HS-5 (cell line): ENCODE measurements at regions not wholly inside any gene's neighbourhood (a gene's known extent, or its start where the extent isn't known, plus 50 kb on each side); places are given as distances from the start of the nearest gene placed in this dataset.

ENCODE experiments used
- DNase-seq: peaks from one replicate; pipeline ENCODE4 v3.0.0-alpha.2; 2012; ENCODE audit warnings: low read depth

GRCh38 chr1:11373895-11374747 lies 101.1 kb downstream of the UBIAD1 start:
- DNase-seq = peak; percentile 5

- DNase-seq = no peak
Measured at GRCh38 chr1:11374748-11375110, 101.7 kb downstream of the UBIAD1 start.

- no peak for DNase-seq
Measured at GRCh38 chr1:11377001-11377583, 101.9 kb upstream of the DISP3 start.

- DNase-seq = no peak
Measured at GRCh38 chr1:11377954-11378353, 101.0 kb upstream of the DISP3 start.

GRCh38 chr1:11379851-11380250 lies 99.1 kb upstream of the DISP3 start:
- no peak for DNase-seq

GRCh38 chr1:11380500-11380899 lies 98.5 kb upstream of the DISP3 start:
- DNase-seq = no peak

GRCh38 chr1:11383553-11384169 lies 95.3 kb upstream of the DISP3 start:
- DNase-seq = no peak

- peak; percentile 6 for DNase-seq
Measured at GRCh38 chr1:11384170-11384554, 94.8 kb upstream of the DISP3 start.

- no peak for DNase-seq
Measured at GRCh38 chr1:11387829-11388228, 91.1 kb upstream of the DISP3 start.

- no peak for DNase-seq
Measured at GRCh38 chr1:11388617-11389016, 90.3 kb upstream of the DISP3 start.

- DNase-seq = no peak
Measured at GRCh38 chr1:11391327-11391726, 87.6 kb upstream of the DISP3 start.

- no peak for DNase-seq
Measured at GRCh38 chr1:11391886-11392285, 87.1 kb upstream of the DISP3 start.

GRCh38 chr1:11394592-11395245 lies 84.2 kb upstream of the DISP3 start:
- no peak for DNase-seq

GRCh38 chr1:11395616-11396015 lies 83.3 kb upstream of the DISP3 start:
- DNase-seq = no peak

- DNase-seq = no peak
Measured at GRCh38 chr1:11397151-11397901, 81.6 kb upstream of the DISP3 start.

GRCh38 chr1:11399250-11399649 lies 79.7 kb upstream of the DISP3 start:
- DNase-seq = no peak

- no peak for DNase-seq
Measured at GRCh38 chr1:11400155-11400554, 78.8 kb upstream of the DISP3 start.

GRCh38 chr1:11400567-11400966 lies 78.4 kb upstream of the DISP3 start:
- DNase-seq = no peak

- DNase-seq = no peak
Measured at GRCh38 chr1:11406845-11407244, 72.1 kb upstream of the DISP3 start.

GRCh38 chr1:11407301-11407994 lies 71.5 kb upstream of the DISP3 start:
- no peak for DNase-seq

- DNase-seq = no peak
Measured at GRCh38 chr1:11412141-11412540, 66.8 kb upstream of the DISP3 start.

- DNase-seq = no peak
Measured at GRCh38 chr1:11413986-11414391, 65.0 kb upstream of the DISP3 start.
